ENCODE measurements at regions not wholly inside any gene's neighbourhood (a gene's known extent, or its start where the extent isn't known, plus 50 kb on each side); places are given as distances from the start of the nearest gene placed in this dataset.

GRCh38 chr11:44493930-44494329, 71.5 kb upstream of the CD82 start:
- DNase-seq (ENCODE audit: low read depth in 2 of 2) = no peak

GRCh38 chr11:44494785-44495184, 70.7 kb upstream of the CD82 start:
- no peak for DNase-seq (ENCODE audit: low read depth in 2 of 2)

- DNase-seq (ENCODE audit: low read depth in 2 of 2) = no peak
These were observed 69.1 kb upstream of the CD82 start for GRCh38 chr11:44496391-44496790.

GRCh38 chr11:44498089-44498871, 67.2 kb upstream of the CD82 start:
- no peak for DNase-seq (ENCODE audit: low read depth in 2 of 2)

- no peak for DNase-seq (ENCODE audit: low read depth in 2 of 2)
These were observed 63.0 kb upstream of the CD82 start for GRCh38 chr11:44502506-44502905.

GRCh38 chr11:44505581-44506054, 59.8 kb upstream of the CD82 start:
- DNase-seq (ENCODE audit: low read depth in 2 of 2) = no peak

- no peak for DNase-seq (ENCODE audit: low read depth in 2 of 2)
These were observed 59.0 kb upstream of the CD82 start for GRCh38 chr11:44506375-44507016.

GRCh38 chr11:44507491-44507890, 58.0 kb upstream of the CD82 start:
- no peak for DNase-seq (ENCODE audit: low read depth in 2 of 2)

- no peak for DNase-seq (ENCODE audit: low read depth in 2 of 2)
These were observed 57.5 kb upstream of the CD82 start for GRCh38 chr11:44507896-44508445.

- no peak for DNase-seq (ENCODE audit: low read depth in 2 of 2)
These were observed 56.2 kb upstream of the CD82 start for GRCh38 chr11:44509296-44509695.

GRCh38 chr11:44510372-44510771, 55.1 kb upstream of the CD82 start:
- DNase-seq (ENCODE audit: low read depth in 2 of 2) = no peak

GRCh38 chr11:44512818-44513217, 52.6 kb upstream of the CD82 start:
- DNase-seq (ENCODE audit: low read depth in 2 of 2) = no peak

- DNase-seq (ENCODE audit: low read depth in 2 of 2) = no peak
These were observed 50.4 kb upstream of the CD82 start for GRCh38 chr11:44515048-44515447.

Data from stimulated activated CD4-positive, alpha-beta T cell treated with anti-CD3 and anti-CD28 coated beads, Interleukin-12 subunit alpha, Interleukin-12 subunit beta, amount 100 ng/mL, for 24 hours (primary cell).